Heart right ventricle (tissue), 16 donors: ENCODE measurements at regions not wholly inside any gene's neighbourhood (a gene's known extent, or its start where the extent isn't known, plus 50 kb on each side); places are given as distances from the start of the nearest gene placed in this dataset.

Source experiments
- ATAC-seq, 8 donors: fragments of 200-7000 bp; cut with Tn5 transposase; one replicate each; pipeline ENCODE4 v1.9.1; 2020; ENCODE audit warnings: mild to moderate bottlenecking in 8 of 8, moderate library complexity in 8 of 8, moderate number of reproducible peaks in 1 of 8
- DNase-seq, 2 donors: peaks; one replicate each; pipeline ENCODE4 v3.0.0-alpha.2; 2020
- H3K27ac ChIP-seq, 10 donors: fragments of 200-600 bp; sonication (generic) in 2 of 10; one replicate each; pipeline versions ENCODE4 v1.5.0 to v1.8.0; 2020 to 2022; ENCODE audit warnings: mild to moderate bottlenecking in 3 of 10
- H3K27me3 ChIP-seq, 7 donors: fragments of 200-600 bp; one replicate each; pipeline ENCODE4 v1.8.0; 2021 to 2022; ENCODE audit warnings: mild to moderate bottlenecking in 2 of 7
- H3K36me3 ChIP-seq, 9 donors: fragments of 200-600 bp; sonication (generic) in 1 of 9; one replicate each; pipeline versions ENCODE4 v1.5.0 to v1.8.0; 2020 to 2022; ENCODE audit warnings: mild to moderate bottlenecking in 2 of 9
- H3K4me1 ChIP-seq, 9 donors: fragments of 200-600 bp; sonication (generic) in 1 of 9; one replicate each; pipeline versions ENCODE4 v1.5.0 to v1.8.0; 2020 to 2022; ENCODE audit warnings: mild to moderate bottlenecking in 4 of 9
- H3K4me3 ChIP-seq, 10 donors: fragments of 200-600 bp; sonication (generic) in 2 of 10; one replicate each; pipeline versions ENCODE4 v1.5.0 to v1.8.0; 2020 to 2022; ENCODE audit warnings: mild to moderate bottlenecking in 7 of 10, moderate library complexity in 2 of 10
- H3K9me3 ChIP-seq, 11 donors: fragments of 200-600 bp in 10 of 11; sonication (generic) in 2 of 11; one replicate each; pipeline versions ENCODE4 v1.5.0 to v1.8.0; 2013 to 2022; ENCODE audit warnings: mild to moderate bottlenecking in 2 of 11, control low read depth in 1 of 11, moderate library complexity in 1 of 11
- CTCF ChIP-seq, 9 donors: fragments of 200-600 bp; sonication (generic) in 2 of 9; IDR thresholded peaks; one replicate each; pipeline versions ENCODE4 v1.5.0 to v1.8.0; 2021 to 2022; ENCODE audit warnings: antibody characterized with exemption in 9 of 9, mild to moderate bottlenecking in 5 of 9, moderate library complexity in 1 of 9
- WGBS, 2 donors: extraction: QIAGEN DNeasy Blood & Tissue Kit; methylation state at CpG; one replicate each; pipeline ENCODE4 v1.1.7; 2013; ENCODE audit warnings: inconsistent platforms in 1 of 2; 5-methylcytosine and 5-hydroxymethylcytosine counted together
- intact Hi-C, 10 donors: fragments of 100-400 bp; cut with DNase I; formaldehyde crosslinking; loops; one replicate each; pipeline versions ENCODE4 v1.11.1 to v1.14.2; 2022
- donor health status: Arrhythmogenic right ventricular cardiomyopathy.
- donor health status: ischemic (EF 13 %, LVEDD 7.1; RV severe dilation, severe dysfunction).
- donor health status: healthy with polysubstance abuse.
- donor health status: DM: no; HTN: yes; CAD: no.
- donor health status: DM: no; HTN: no; CAD: no.
- donor health status: ischemic (EF 25% LVEDD 6.9; RV normal size, moderate dysfunction).
- donor health status: ischemic (EF 25% LVEDD 5.7; RV mildly dilated, moderate dysfunction).
- donor health status: healthy.
- donor health status: DM: yes; HTN: yes; CAD: no.
- donor health status: Ischemic cardiomyopathy.
- donor health status: ischemic (EF 35%, LVEDD 5.7; RV mildly dilated, moderate dysfunction).
- donor health status: nonischemic (EF 11% LVEDD 7.7; RV severe dilation, severe dysfunction).
- donor health status: DM: yes; HTN: yes; CAD: no.
- donor health status: PGD.
- donor health status: ischemic (EF 29% LVEDD 5.4; RV normal size, mild dysfunction).
- donor health status: nonischemic (EF 23%, LVEDD 6.1; RV moderate dilation, normal function).

- Histone ChIP-seq H3K9me3 (peaks cover 0 to 18% (median 0%) of the 10 kb centered on the region in 11 donors), H3K27me3 (no peaks in the 10 kb centered on the region), H3K36me3 (no peaks in the 10 kb centered on the region), H3K4me3 (no peak overlapping the region), H3K4me1 (no peaks in the 10 kb centered on the region), H3K27ac (no peak overlapping the region)
- DNase-seq = no peak
- intact Hi-C loops = no loop called here
- no peak for ATAC-seq
- 66 to 74% methylated on average over 3 of the region's 3 CpGs for WGBS, 2 donors
- TF ChIP-seq CTCF (IDR thresholded peaks at IDR 0.05) = no peak
Observed at GRCh38 chr14:43116341-43116740, 1390.7 kb downstream of the FSCB start.

- WGBS, 2 donors = 44 to 48% methylated on average over 2 of the region's 2 CpGs
- H3K36me3 ChIP-seq = no peaks in the 10 kb centered on the region
- no peak for ATAC-seq
- H3K27ac ChIP-seq = no peak overlapping the region
- H3K4me1 ChIP-seq = no peaks in the 10 kb centered on the region
- no peak overlapping the region for H3K4me3 ChIP-seq
- H3K9me3 ChIP-seq = peaks cover 0 to 10% (median 0%) of the 10 kb centered on the region in 11 donors
- intact Hi-C loops = no loop called here
- no peak for TF ChIP-seq CTCF (IDR thresholded peaks at IDR 0.05)
- H3K27me3 ChIP-seq = no peaks in the 10 kb centered on the region
- DNase-seq = no peak
Observed at GRCh38 chr14:43105305-43105704, 1401.8 kb downstream of the FSCB start.

- no peak overlapping the region for H3K4me3 ChIP-seq
- H3K4me1 ChIP-seq = no peaks in the 10 kb centered on the region
- H3K9me3 ChIP-seq = peaks cover 0 to 12% (median 0%) of the 10 kb centered on the region in 11 donors
- intact Hi-C loops = no loop called here
- ATAC-seq (no peak), DNase-seq (no peak)
- WGBS, 2 donors = 79 to 87% methylated on average over 1 of the region's 1 CpG
- H3K27me3 ChIP-seq = no peaks in the 10 kb centered on the region
- no peak overlapping the region for H3K27ac ChIP-seq
- H3K36me3 ChIP-seq = no peaks in the 10 kb centered on the region
- TF ChIP-seq CTCF (IDR thresholded peaks at IDR 0.05) = no peak
Observed at GRCh38 chr14:43090380-43090779, 1416.7 kb downstream of the FSCB start.

- Histone ChIP-seq H3K9me3 (peaks cover 0 to 13% (median 0%) of the 10 kb centered on the region in 11 donors), H3K4me1 (no peaks in the 10 kb centered on the region), H3K4me3 (no peak overlapping the region), H3K27ac (no peak overlapping the region), H3K36me3 (no peaks in the 10 kb centered on the region), H3K27me3 (no peaks in the 10 kb centered on the region)
- WGBS, 2 donors = 39 to 50% methylated on average over 2 of the region's 2 CpGs
- TF ChIP-seq CTCF (IDR thresholded peaks at IDR 0.05) = no peak
- DNase-seq = no peak
- intact Hi-C loops = no loop called here
- ATAC-seq = no peak
Observed at GRCh38 chr14:43087666-43088065, 1419.4 kb downstream of the FSCB start.
